ENCODE measurements at regions not wholly inside any gene's neighbourhood (a gene's known extent, or its start where the extent isn't known, plus 50 kb on each side); places are given as distances from the start of the nearest gene placed in this dataset.

DNA sequence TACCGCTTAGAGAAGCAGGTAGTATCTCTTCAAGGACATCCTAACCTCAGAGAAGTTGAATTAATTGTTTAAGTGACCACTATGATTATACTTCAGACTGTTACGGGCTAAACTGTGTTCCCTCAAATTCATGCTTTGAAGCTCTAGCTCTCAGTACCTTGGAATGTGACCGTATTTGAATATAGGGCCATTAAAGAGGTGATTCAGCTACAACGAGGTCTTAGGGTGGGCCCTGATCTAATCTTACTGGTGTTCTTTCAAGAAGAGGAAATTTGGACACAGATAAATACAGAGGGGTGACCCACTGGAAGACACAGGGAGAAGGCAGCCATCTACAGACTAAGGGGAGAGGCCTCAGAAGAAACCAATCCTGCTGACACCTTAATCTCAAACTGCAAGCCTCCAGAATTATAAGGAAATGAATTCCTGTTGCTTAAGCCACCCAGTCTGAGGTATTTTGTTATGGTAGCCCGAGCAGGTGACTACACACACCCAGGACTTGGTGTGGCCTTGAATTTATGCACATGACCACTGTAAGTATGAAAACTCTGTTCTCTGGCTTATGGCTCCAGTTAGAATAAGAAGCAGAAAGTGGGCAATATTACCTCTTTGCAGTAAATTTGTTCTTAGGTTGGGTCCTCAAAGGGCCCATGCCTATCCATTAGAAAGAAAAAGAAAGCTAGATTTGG is 249.1 kb downstream of the DHX35 start:
- Histone ChIP-seq H3K4me3 (no peak overlapping the region), H3K27me3 (ENCODE audit: insufficient read depth) (peaks cover 7% of the 10 kb centered on the region; the same call in 1 of the 2 replicates), H3K4me2 (no peak overlapping the region), H4K20me1 (replicated peaks; ENCODE audit: insufficient read depth) (no peaks in the 10 kb centered on the region), H2AFZ (no peak overlapping the region), H3K36me3 (ENCODE audit: insufficient read depth) (no peaks in the 10 kb centered on the region), H3K27ac (ENCODE audit: low read depth) (no peak overlapping the region), H3K9me2 (ENCODE audit: insufficient read depth) (no peaks in the 10 kb centered on the region), H3F3A (replicated peaks; ENCODE audit: low read depth) (no peaks in the 10 kb centered on the region), H3K4me1 (ENCODE audit: insufficient read depth) (no peaks in the 10 kb centered on the region), H3K79me2 (replicated peaks; ENCODE audit: insufficient read depth) (no peaks in the 10 kb centered on the region)
- Mint-ChIP-seq H3K27ac (no peak overlapping the region), H3K27me3 (ENCODE audit: insufficient read depth, low read depth, poor library complexity) (peaks cover 8% of the 10 kb centered on the region), H3K4me1 (peaks cover 5% of the 10 kb centered on the region; the same call in 1 of the 3 replicates), H3K9me3 (no peaks in the 10 kb centered on the region), H3K36me3 (ENCODE audit: low read depth) (no peaks in the 10 kb centered on the region), H3K4me3 (no peak overlapping the region)
- TF ChIP-seq CREB1 (CRISPR knock-in tag; IDR thresholded peaks at IDR 0.05; ENCODE audit: low read depth) = no peak
- TF ChIP-seq ZNF331 (CRISPR knock-in tag; IDR thresholded peaks at IDR 0.05; ENCODE audit: low read depth) = no peak
- no peak for TF ChIP-seq POLR2AphosphoS5 (IDR thresholded peaks at IDR 0.05; ENCODE audit: low read depth)
- TF ChIP-seq, protein P1, sequence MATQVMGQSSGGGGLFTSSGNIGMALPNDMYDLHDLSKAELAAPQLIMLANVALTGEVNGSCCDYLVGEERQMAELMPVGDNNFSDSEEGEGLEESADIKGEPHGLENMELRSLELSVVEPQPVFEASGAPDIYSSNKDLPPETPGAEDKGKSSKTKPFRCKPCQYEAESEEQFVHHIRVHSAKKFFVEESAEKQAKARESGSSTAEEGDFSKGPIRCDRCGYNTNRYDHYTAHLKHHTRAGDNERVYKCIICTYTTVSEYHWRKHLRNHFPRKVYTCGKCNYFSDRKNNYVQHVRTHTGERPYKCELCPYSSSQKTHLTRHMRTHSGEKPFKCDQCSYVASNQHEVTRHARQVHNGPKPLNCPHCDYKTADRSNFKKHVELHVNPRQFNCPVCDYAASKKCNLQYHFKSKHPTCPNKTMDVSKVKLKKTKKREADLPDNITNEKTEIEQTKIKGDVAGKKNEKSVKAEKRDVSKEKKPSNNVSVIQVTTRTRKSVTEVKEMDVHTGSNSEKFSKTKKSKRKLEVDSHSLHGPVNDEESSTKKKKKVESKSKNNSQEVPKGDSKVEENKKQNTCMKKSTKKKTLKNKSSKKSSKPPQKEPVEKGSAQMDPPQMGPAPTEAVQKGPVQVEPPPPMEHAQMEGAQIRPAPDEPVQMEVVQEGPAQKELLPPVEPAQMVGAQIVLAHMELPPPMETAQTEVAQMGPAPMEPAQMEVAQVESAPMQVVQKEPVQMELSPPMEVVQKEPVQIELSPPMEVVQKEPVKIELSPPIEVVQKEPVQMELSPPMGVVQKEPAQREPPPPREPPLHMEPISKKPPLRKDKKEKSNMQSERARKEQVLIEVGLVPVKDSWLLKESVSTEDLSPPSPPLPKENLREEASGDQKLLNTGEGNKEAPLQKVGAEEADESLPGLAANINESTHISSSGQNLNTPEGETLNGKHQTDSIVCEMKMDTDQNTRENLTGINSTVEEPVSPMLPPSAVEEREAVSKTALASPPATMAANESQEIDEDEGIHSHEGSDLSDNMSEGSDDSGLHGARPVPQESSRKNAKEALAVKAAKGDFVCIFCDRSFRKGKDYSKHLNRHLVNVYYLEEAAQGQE (IDR thresholded peaks at IDR 0.05; ENCODE audit: unreplicated experiment) = no peak
- TF ChIP-seq JUNB (IDR thresholded peaks at IDR 0.05; ENCODE audit: unreplicated experiment) = no peak
- TF ChIP-seq, protein P2, sequence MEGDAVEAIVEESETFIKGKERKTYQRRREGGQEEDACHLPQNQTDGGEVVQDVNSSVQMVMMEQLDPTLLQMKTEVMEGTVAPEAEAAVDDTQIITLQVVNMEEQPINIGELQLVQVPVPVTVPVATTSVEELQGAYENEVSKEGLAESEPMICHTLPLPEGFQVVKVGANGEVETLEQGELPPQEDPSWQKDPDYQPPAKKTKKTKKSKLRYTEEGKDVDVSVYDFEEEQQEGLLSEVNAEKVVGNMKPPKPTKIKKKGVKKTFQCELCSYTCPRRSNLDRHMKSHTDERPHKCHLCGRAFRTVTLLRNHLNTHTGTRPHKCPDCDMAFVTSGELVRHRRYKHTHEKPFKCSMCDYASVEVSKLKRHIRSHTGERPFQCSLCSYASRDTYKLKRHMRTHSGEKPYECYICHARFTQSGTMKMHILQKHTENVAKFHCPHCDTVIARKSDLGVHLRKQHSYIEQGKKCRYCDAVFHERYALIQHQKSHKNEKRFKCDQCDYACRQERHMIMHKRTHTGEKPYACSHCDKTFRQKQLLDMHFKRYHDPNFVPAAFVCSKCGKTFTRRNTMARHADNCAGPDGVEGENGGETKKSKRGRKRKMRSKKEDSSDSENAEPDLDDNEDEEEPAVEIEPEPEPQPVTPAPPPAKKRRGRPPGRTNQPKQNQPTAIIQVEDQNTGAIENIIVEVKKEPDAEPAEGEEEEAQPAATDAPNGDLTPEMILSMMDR (conservative IDR thresholded peaks at IDR 0.05; ENCODE audit: low read depth in 2 of 2) = no peak
- TF ChIP-seq EZH2 (IDR thresholded peaks at IDR 0.05; ENCODE audit: low read depth, unreplicated experiment) = no peak
- TF ChIP-seq, protein P3, sequence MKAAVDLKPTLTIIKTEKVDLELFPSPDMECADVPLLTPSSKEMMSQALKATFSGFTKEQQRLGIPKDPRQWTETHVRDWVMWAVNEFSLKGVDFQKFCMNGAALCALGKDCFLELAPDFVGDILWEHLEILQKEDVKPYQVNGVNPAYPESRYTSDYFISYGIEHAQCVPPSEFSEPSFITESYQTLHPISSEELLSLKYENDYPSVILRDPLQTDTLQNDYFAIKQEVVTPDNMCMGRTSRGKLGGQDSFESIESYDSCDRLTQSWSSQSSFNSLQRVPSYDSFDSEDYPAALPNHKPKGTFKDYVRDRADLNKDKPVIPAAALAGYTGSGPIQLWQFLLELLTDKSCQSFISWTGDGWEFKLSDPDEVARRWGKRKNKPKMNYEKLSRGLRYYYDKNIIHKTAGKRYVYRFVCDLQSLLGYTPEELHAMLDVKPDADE (IDR thresholded peaks at IDR 0.05) = no peak
- TF ChIP-seq STAT1 (IDR thresholded peaks at IDR 0.05; ENCODE audit: unreplicated experiment) = no peak
- TF ChIP-seq EZH2phosphoT487 (IDR thresholded peaks at IDR 0.05; ENCODE audit: unreplicated experiment) = no peak
- ATAC-seq (no peak), DNase-seq (ENCODE audit: low spot score) (no peak)
